AG04449 (cell line): ENCODE measurements at regions not wholly inside any gene's neighbourhood (a gene's known extent, or its start where the extent isn't known, plus 50 kb on each side); places are given as distances from the start of the nearest gene placed in this dataset.

Experiments used
- CTCF ChIA-PET: fragments of 350-600 bp; formaldehyde crosslinking; extraction: SDS; loops from one replicate; lab custom pipeline; 2021; ENCODE audit warnings: antibody characterized with exemption; lab: Yijun Ruan, JAX
- POLR2A ChIA-PET: fragments of 400-600, 350-600 bp; formaldehyde crosslinking; extraction: SDS; loops from one replicate; lab custom pipeline; 2020; ENCODE audit warnings: antibody characterized with exemption, inconsistent platforms; lab: Yijun Ruan, JAX
- DNase-seq: peaks from one replicate; pipeline ENCODE4 v3.0.0-alpha.2; 2010; ENCODE audit warnings: low read depth, low spot score
- H3K4me3 ChIP-seq: 2 replicates; pipeline ENCODE4 v1.5.1; 2011; ENCODE audit warnings: low read depth, mild to moderate bottlenecking, control low read depth, low read length
- CTCF ChIP-seq: IDR thresholded peaks from one replicate; pipeline ENCODE4 v1.5.1; 2011; ENCODE audit warnings: mild to moderate bottlenecking, moderate library complexity, low read length, control low read depth, inconsistent platforms; ENCODE audit not compliant: insufficient read depth; ENCODE audit errors: missing control alignments

- no peak for DNase-seq
- TF ChIP-seq CTCF: no peak
- ChIA-PET CTCF (no interaction called here), POLR2A (no interaction called here)
- H3K4me3 ChIP-seq: no peak overlapping the region
Observed at GRCh38 chr2:15038366-15039364, 406.1 kb downstream of the LRATD1 start.

DNA sequence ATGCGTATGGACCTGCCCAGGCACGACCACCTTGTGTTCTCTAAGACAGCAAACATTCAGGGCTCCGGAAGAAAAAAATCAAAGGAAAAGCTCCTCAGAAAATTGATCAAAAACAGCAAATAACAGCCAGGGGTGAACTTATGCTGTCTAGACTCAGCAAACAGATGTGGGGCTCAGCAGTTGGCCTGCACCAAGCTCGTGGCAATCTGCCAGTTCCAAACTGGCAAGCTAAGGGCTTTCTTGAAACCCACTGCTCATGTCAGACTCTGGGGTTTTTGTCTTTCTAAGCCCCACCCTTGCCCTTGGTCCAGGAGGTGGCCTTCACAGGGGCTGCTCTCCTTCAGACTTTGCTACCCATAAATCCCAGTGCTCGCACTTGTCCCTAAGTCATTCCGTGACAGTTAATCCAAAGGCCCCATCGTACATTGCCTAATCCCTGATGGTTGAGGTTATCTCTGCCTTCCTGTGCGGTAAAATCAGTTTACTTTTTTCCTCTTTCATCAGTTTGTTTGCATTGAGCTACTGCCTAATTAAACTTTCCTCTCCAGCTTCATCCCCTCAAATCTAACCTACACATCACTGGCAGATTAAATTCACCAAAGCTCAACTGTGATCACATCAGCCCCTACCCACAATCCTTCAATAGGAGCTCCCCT lies 408.0 kb downstream of the LRATD1 start:
- POLR2A ChIA-PET: no interaction called here
- TF ChIP-seq CTCF: no peak
- CTCF ChIA-PET: no interaction called here
- no peak overlapping the region for H3K4me3 ChIP-seq
- DNase-seq: no peak

GRCh38 chr2:15041429-15041837 lies 408.9 kb downstream of the LRATD1 start:
- POLR2A ChIA-PET: no interaction called here
- no peak for DNase-seq
- CTCF ChIA-PET: no interaction called here
- no peak for TF ChIP-seq CTCF
- no peak overlapping the region for H3K4me3 ChIP-seq

DNA sequence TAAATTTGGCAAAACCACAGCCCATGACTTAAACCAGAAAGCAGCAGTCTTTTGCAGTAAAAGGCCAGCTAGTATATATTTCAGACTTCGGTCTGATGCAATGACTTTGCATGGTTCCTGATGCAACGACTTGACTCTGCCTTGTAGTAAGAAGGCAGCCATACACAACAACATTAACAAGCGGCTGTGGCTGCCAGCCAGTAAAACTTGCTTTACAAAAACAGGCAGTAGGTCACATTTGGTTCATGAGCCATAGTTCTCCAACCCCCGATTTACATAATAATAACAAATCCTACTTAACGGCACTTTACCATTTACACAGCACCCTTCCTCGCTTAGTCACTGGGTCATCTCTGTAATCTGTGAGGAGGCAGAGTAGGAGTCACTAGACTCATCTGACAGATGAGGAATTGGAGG lies 410.3 kb downstream of the LRATD1 start:
- ChIA-PET POLR2A (no interaction called here), CTCF (no interaction called here)
- H3K4me3 ChIP-seq: no peak overlapping the region
- TF ChIP-seq CTCF: no peak
- peak; percentile 40 for DNase-seq

DNA sequence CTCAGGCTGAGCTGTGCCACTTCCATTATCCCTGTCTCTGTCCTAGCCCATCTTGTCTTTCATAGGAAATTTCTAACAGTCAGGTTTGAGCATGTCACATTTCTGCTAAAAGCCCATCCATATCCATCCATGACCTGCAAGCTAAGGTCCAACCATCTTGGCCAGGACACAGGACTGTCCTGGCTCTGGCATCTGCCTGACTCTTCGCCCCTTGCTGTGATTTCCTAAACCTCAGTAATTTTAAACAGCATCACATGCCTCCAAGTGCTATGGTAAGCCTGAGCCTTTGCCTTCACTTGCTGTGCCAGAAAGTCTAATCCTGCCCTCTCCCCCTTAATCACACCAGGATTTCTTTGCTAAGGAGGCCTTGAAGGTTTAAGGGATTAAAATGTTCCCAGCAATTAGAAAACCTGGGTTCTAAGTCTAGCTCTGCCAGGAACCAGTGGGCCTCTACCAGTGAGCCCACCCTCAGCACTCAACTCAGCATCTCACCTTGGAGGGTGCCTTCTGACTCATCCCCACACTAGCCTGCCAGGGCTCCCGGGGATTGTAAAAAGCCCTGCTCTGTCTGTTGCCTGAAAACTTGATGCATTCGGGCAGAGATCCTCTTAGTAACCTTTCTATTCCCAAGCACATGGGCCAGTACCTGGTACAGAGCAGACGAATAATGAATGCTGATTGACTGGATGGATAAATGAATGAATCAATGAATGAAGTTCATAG lies 411.0 kb downstream of the LRATD1 start:
- TF ChIP-seq CTCF: no peak
- ChIA-PET CTCF (no interaction called here), POLR2A (no interaction called here)
- no peak overlapping the region for H3K4me3 ChIP-seq
- DNase-seq: no peak
